Stomach (tissue), 4 donors: ENCODE measurements at regions not wholly inside any gene's neighbourhood (a gene's known extent, or its start where the extent isn't known, plus 50 kb on each side); places are given as distances from the start of the nearest gene placed in this dataset.

Source experiments
- POLR2AphosphoS5 ChIP-seq, 3 donors: sonication (generic); formaldehyde crosslinking; IDR thresholded peaks; one replicate each; pipeline ENCODE4 v1.6.1; 2016; ENCODE audit warnings: antibody characterized with exemption in 3 of 3
- TF ChIP-seq, protein P1 (sequence below), 7 experiments: fragments of 450-650 bp in 4 of 7; fragments of 200-600 bp in 3 of 7; sonication (generic) in 3 of 7; IDR thresholded peaks; one replicate each; pipeline ENCODE4 v1.5.1; 2016 to 2019; ENCODE audit warnings: antibody characterized with exemption in 7 of 7, control low read depth in 2 of 7, mild to moderate bottlenecking in 1 of 7

DNA sequence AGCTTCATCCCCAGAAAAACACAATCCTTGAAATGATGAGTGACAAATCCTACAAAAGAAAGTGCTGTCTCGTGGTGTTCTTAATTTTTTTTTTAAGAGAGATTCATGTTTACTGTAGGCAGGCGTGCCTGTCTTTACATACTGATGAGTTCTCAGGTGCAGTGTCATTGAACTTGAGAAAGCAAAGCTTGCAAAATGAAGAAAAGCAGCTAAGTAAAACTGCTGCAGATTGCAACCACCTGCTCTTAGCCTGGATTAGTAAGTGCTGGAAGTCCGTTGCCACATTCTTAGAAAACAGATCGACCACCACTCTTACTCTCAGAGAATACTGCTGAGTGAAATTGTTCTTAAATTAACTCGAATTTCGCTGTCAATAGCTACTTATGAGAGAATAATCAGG, 854.6 kb downstream of the TRIML1 start:
- TF ChIP-seq, protein P1, sequence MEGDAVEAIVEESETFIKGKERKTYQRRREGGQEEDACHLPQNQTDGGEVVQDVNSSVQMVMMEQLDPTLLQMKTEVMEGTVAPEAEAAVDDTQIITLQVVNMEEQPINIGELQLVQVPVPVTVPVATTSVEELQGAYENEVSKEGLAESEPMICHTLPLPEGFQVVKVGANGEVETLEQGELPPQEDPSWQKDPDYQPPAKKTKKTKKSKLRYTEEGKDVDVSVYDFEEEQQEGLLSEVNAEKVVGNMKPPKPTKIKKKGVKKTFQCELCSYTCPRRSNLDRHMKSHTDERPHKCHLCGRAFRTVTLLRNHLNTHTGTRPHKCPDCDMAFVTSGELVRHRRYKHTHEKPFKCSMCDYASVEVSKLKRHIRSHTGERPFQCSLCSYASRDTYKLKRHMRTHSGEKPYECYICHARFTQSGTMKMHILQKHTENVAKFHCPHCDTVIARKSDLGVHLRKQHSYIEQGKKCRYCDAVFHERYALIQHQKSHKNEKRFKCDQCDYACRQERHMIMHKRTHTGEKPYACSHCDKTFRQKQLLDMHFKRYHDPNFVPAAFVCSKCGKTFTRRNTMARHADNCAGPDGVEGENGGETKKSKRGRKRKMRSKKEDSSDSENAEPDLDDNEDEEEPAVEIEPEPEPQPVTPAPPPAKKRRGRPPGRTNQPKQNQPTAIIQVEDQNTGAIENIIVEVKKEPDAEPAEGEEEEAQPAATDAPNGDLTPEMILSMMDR (IDR thresholded peaks at IDR 0.05), result no peak
- TF ChIP-seq POLR2AphosphoS5 (IDR thresholded peaks at IDR 0.05), result no peak
